ENCODE measurements at regions not wholly inside any gene's neighbourhood (a gene's known extent, or its start where the extent isn't known, plus 50 kb on each side); places are given as distances from the start of the nearest gene placed in this dataset.
"Not testable (repeated sequence)": the region's sequence is repeated elsewhere in the genome, so short reads cannot be mapped to it uniquely, and the experiment has no call there.

- POLR2A ChIA-PET; H4K20me1 ChIP-seq (ENCODE audit: insufficient read depth): not testable (repeated sequence)
Measured at GRCh38 chr1:163596106-163596505, 274.4 kb downstream of the NUF2 start.

GRCh38 chr1:163596541-163597258 lies 274.9 kb downstream of the NUF2 start:
- Histone ChIP-seq H3K9me3 (no peaks in the 10 kb centered on the region), H3F3A (replicated peaks; ENCODE audit: insufficient read depth) (no peaks in the 10 kb centered on the region), H3K79me2 (ENCODE audit: insufficient read depth) (no peaks in the 10 kb centered on the region), H2AFZ (ENCODE audit: low read depth) (no peak overlapping the region), H3K9me2 (no peaks in the 10 kb centered on the region), H3K9ac (no peak overlapping the region), H3K36me3 (replicated peaks in 1 of 2; ENCODE audit: control insufficient read depth in 1 of 2, insufficient read depth in 2 of 2, low read length in 1 of 2) (no peaks in the 10 kb centered on the region), H3K27ac (ENCODE audit: low read depth in 2 of 2, low read length in 1 of 2) (no peak overlapping the region), H4K20me1 (ENCODE audit: insufficient read depth) (no peaks in the 10 kb centered on the region), H3K4me3 (ENCODE audit: low read depth in 2 of 2, low read length in 1 of 2) (no peak overlapping the region), H3K27me3 (ENCODE audit: insufficient read depth) (no peaks in the 10 kb centered on the region), H3K4me1 (ENCODE audit: control insufficient read depth in 1 of 2, insufficient read depth in 2 of 2, low read depth in 1 of 2, low read length in 1 of 2) (no peaks in the 10 kb centered on the region), H3K4me2 (no peak overlapping the region)
- no peak for TF ChIP-seq MEF2A (IDR thresholded peaks at IDR 0.05; ENCODE audit: borderline replicate concordance, low read depth)
- CTCF ChIA-PET = no interaction called here
- POLR2A ChIA-PET = no interaction called here
- WGBS (ENCODE audit: low lambda C conversion rate) = 23% methylated on average over 5 of the region's 5 CpGs
- no peak for DNase-seq

More at GRCh38 chr1:163596106-163596505, 274.4 kb downstream of the NUF2 start:
- H3K4me1 ChIP-seq (ENCODE audit: control insufficient read depth in 1 of 2, insufficient read depth in 2 of 2, low read depth in 1 of 2, low read length in 1 of 2); H3F3A ChIP-seq (replicated peaks; ENCODE audit: insufficient read depth); DNase-seq; H2AFZ ChIP-seq (ENCODE audit: low read depth); H3K36me3 ChIP-seq (replicated peaks in 1 of 2; ENCODE audit: control insufficient read depth in 1 of 2, insufficient read depth in 2 of 2, low read length in 1 of 2); CTCF ChIA-PET; H3K27ac ChIP-seq (ENCODE audit: low read depth in 2 of 2, low read length in 1 of 2); H3K9me3 ChIP-seq; H3K9me2 ChIP-seq; H3K4me2 ChIP-seq; H3K79me2 ChIP-seq (ENCODE audit: insufficient read depth); H3K4me3 ChIP-seq (ENCODE audit: low read depth in 2 of 2, low read length in 1 of 2); H3K27me3 ChIP-seq (ENCODE audit: insufficient read depth); H3K9ac ChIP-seq: not testable (repeated sequence)
- 17% methylated on average over 3 of the region's 3 CpGs for WGBS (ENCODE audit: low lambda C conversion rate)

- no peaks in the 10 kb centered on the region for H3K9me2 ChIP-seq
- no peaks in the 10 kb centered on the region for H3F3A ChIP-seq (replicated peaks; ENCODE audit: insufficient read depth)
- no peak for DNase-seq
- ChIA-PET POLR2A (no interaction called here), CTCF (no interaction called here)
- no peak overlapping the region for H3K4me3 ChIP-seq (ENCODE audit: low read depth in 2 of 2, low read length in 1 of 2)
- no peaks in the 10 kb centered on the region for H3K4me1 ChIP-seq (ENCODE audit: control insufficient read depth in 1 of 2, insufficient read depth in 2 of 2, low read depth in 1 of 2, low read length in 1 of 2)
- H3K27ac ChIP-seq (ENCODE audit: low read depth in 2 of 2, low read length in 1 of 2) = no peak overlapping the region
- H3K36me3 ChIP-seq (replicated peaks in 1 of 2; ENCODE audit: control insufficient read depth in 1 of 2, insufficient read depth in 2 of 2, low read length in 1 of 2) = no peaks in the 10 kb centered on the region
- H3K9me3 ChIP-seq = no peaks in the 10 kb centered on the region
- no peak overlapping the region for H2AFZ ChIP-seq (ENCODE audit: low read depth)
- no peak overlapping the region for H3K4me2 ChIP-seq
- no peaks in the 10 kb centered on the region for H3K27me3 ChIP-seq (ENCODE audit: insufficient read depth)
- H3K79me2 ChIP-seq (ENCODE audit: insufficient read depth) = no peaks in the 10 kb centered on the region
- WGBS (ENCODE audit: low lambda C conversion rate) = 24% methylated on average over 6 of the region's 6 CpGs
- no peak overlapping the region for H3K9ac ChIP-seq
- H4K20me1 ChIP-seq (ENCODE audit: insufficient read depth) = no peaks in the 10 kb centered on the region
- no peak for TF ChIP-seq GABPA (IDR thresholded peaks at IDR 0.05; ENCODE audit: low read depth)
- TF ChIP-seq NFIC (IDR thresholded peaks at IDR 0.05; ENCODE audit: borderline replicate concordance) = no peak
- no peak for TF ChIP-seq RXRA (IDR thresholded peaks at IDR 0.05; ENCODE audit: borderline replicate concordance, low read depth)
- TF ChIP-seq ELF1 (IDR thresholded peaks at IDR 0.05) = no peak
- TF ChIP-seq ZBTB33 (IDR thresholded peaks at IDR 0.05; ENCODE audit: borderline replicate concordance, low read depth) = no peak
- no peak for TF ChIP-seq SIN3A (IDR thresholded peaks at IDR 0.05; ENCODE audit: borderline replicate concordance, low read depth, low read length)
- TF ChIP-seq TAF1 (IDR thresholded peaks at IDR 0.05; ENCODE audit: borderline replicate concordance, low read depth, low read length) = no peak
- no peak for TF ChIP-seq USF2 (IDR thresholded peaks at IDR 0.05; ENCODE audit: borderline replicate concordance, low read depth, low read length)
- no peak for TF ChIP-seq REST (IDR thresholded peaks at IDR 0.05; ENCODE audit: low read depth, low read length)
- no peak for TF ChIP-seq GATA2 (CRISPR knock-in tag; IDR thresholded peaks at IDR 0.05)
- TF ChIP-seq USF1 (IDR thresholded peaks at IDR 0.05; ENCODE audit: borderline replicate concordance, low read depth) = no peak
- no peak for TF ChIP-seq RAD21 (IDR thresholded peaks at IDR 0.05; ENCODE audit: low read length)
Measured at GRCh38 chr1:163604321-163604720, 282.6 kb downstream of the NUF2 start.

All from SK-N-SH (cell line).